PC-9 (cell line): ENCODE measurements at regions not wholly inside any gene's neighbourhood (a gene's known extent, or its start where the extent isn't known, plus 50 kb on each side); places are given as distances from the start of the nearest gene placed in this dataset.

Experiments used
- BruUV-seq: library from RNA; stranded (reverse); fragments of 400-500 nt; replicated peaks from 2 replicates; lab custom pipeline; 2021; lab: Mats Ljungman, UMichigan
- CTCF ChIA-PET: fragments of 300-600 bp; sonication (Branson Sonifier 250); formaldehyde crosslinking; loops from one replicate; lab custom pipeline; 2022; ENCODE audit warnings: antibody characterized with exemption; lab: Charles Lee
- POLR2A ChIA-PET: fragments of 300-600 bp; sonication (Branson Sonifier 250); formaldehyde crosslinking; loops from one replicate; lab custom pipeline; 2022; ENCODE audit warnings: antibody characterized with exemption; ENCODE audit not compliant: unreplicated experiment; lab: Charles Lee
- DNase-seq, 2 experiments: peaks; one replicate each; pipeline versions ENCODE4 v3.0.0 to v3.0.0-alpha.2; 2015 to 2022; ENCODE audit warnings: mixed read lengths in 1 of 2
- H2AFZ ChIP-seq: fragments of 200-600 bp; sonication (generic); 2 replicates; pipeline ENCODE4 v1.8.1; 2017; ENCODE audit warnings: antibody characterized with exemption
- H3F3A ChIP-seq: fragments of 200-600 bp; sonication (generic); 2 replicates; pipeline ENCODE4 v1.8.1; 2017; ENCODE audit warnings: antibody characterized with exemption, mild to moderate bottlenecking, low read depth; ENCODE audit not compliant: insufficient read depth
- H3K27ac ChIP-seq: fragments of 200-600 bp; sonication (generic); 2 replicates; pipeline ENCODE4 v1.6.1; 2016; ENCODE audit warnings: mixed run types
- H3K27me3 ChIP-seq: fragments of 200-600 bp; sonication (generic); 2 replicates; pipeline ENCODE4 v1.6.1; 2016; ENCODE audit warnings: low read depth, mixed run types; ENCODE audit not compliant: insufficient read depth
- H3K36me3 ChIP-seq: fragments of 200-600 bp; sonication (generic); 2 replicates; pipeline ENCODE4 v1.6.1; 2016; ENCODE audit warnings: low read depth, mixed run types
- H3K4me1 ChIP-seq: fragments of 200-600 bp; sonication (generic); replicated peaks from 2 replicates; pipeline ENCODE4 v1.6.1; 2016; ENCODE audit warnings: mixed run types; ENCODE audit not compliant: insufficient read depth
- H3K4me2 ChIP-seq: fragments of 200-600 bp; sonication (generic); 2 replicates; pipeline ENCODE4 v1.6.1; 2017; ENCODE audit warnings: mixed run types
- H3K4me3 ChIP-seq: fragments of 200-600 bp; sonication (generic); 2 replicates; pipeline ENCODE4 v1.6.1; 2016; ENCODE audit warnings: mixed run types
- H3K79me2 ChIP-seq: fragments of 200-600 bp; sonication (generic); 2 replicates; pipeline ENCODE4 v1.6.1; 2017; ENCODE audit warnings: low read depth, mixed run types
- H3K9me2 ChIP-seq: fragments of 200-600 bp; sonication (generic); 2 replicates; pipeline ENCODE4 v1.8.1; 2017; ENCODE audit warnings: mild to moderate bottlenecking; ENCODE audit not compliant: insufficient read depth
- H3K9me3 ChIP-seq: fragments of 200-600 bp; sonication (generic); 2 replicates; pipeline ENCODE4 v1.8.1; 2016; ENCODE audit warnings: low read depth; ENCODE audit not compliant: insufficient read depth
- H4K20me1 ChIP-seq: fragments of 200-600 bp; sonication (generic); 2 replicates; pipeline ENCODE4 v1.8.1; 2017; ENCODE audit not compliant: insufficient read depth
- EZH2 ChIP-seq: fragments of 200-600 bp; sonication (generic); IDR thresholded peaks from 2 replicates; pipeline ENCODE4 v1.8.0; 2017; ENCODE audit warnings: antibody characterized with exemption, low read depth
- intact Hi-C: fragments of 100-400 bp; cut with micrococcal nuclease; formaldehyde crosslinking; loops from one replicate; pipeline ENCODE4 v1.10.0; 2022; ENCODE audit not compliant: unreplicated experiment
- TF ChIP-seq, protein P1 (sequence below): fragments of 200-600 bp; sonication (generic); conservative IDR thresholded peaks from 2 replicates; pipeline ENCODE4 v1.6.1; 2017; ENCODE audit warnings: mixed run types, antibody characterized with exemption, mild to moderate bottlenecking, moderate library complexity

DNA sequence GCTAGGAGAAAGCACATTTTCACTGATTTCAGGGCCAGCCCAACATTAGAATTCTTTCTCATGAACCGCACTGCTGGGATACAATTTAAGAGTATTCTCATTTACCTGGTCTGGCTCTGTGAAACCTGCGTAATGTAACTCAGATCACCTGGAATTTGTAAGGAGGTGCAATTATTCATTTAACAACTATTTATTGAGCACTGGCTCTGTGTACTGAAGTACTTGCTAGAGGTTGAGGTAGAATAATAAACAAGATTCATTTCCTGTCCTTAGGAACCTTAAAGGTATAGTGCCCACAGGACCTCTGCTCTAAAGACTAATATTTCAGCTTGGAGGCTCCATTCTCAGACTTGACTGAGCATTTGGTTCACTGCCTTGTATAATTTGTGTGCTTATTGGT lies 242.2 kb upstream of the ZPLD1 start:
- ChIA-PET POLR2A (interaction anchor here (0.5 kb wide), 1 partner anchor 370 kb away, joined by 5 read pairs; no protein-coding TSS in a partner anchor), CTCF (no interaction called here)
- H3K4me1 ChIP-seq, result peaks cover 28% of the 10 kb centered on the region
- peaks cover 7% of the 10 kb centered on the region; the same call in 1 of the 2 replicates for H3F3A ChIP-seq
- no peaks in the 10 kb centered on the region for H4K20me1 ChIP-seq
- no peak overlapping the region for H3K4me3 ChIP-seq
- H3K27me3 ChIP-seq, result no peaks in the 10 kb centered on the region
- H2AFZ ChIP-seq, result no peak overlapping the region
- DNase-seq, result peak in 1 of 2 experiments; percentile 53
- H3K27ac ChIP-seq, result no peak overlapping the region
- no peaks in the 10 kb centered on the region for H3K36me3 ChIP-seq
- intact Hi-C loops, result no loop called here
- no peak overlapping the region for H3K4me2 ChIP-seq
- no TSS peak for BruUV-seq
- TF ChIP-seq, protein P1, sequence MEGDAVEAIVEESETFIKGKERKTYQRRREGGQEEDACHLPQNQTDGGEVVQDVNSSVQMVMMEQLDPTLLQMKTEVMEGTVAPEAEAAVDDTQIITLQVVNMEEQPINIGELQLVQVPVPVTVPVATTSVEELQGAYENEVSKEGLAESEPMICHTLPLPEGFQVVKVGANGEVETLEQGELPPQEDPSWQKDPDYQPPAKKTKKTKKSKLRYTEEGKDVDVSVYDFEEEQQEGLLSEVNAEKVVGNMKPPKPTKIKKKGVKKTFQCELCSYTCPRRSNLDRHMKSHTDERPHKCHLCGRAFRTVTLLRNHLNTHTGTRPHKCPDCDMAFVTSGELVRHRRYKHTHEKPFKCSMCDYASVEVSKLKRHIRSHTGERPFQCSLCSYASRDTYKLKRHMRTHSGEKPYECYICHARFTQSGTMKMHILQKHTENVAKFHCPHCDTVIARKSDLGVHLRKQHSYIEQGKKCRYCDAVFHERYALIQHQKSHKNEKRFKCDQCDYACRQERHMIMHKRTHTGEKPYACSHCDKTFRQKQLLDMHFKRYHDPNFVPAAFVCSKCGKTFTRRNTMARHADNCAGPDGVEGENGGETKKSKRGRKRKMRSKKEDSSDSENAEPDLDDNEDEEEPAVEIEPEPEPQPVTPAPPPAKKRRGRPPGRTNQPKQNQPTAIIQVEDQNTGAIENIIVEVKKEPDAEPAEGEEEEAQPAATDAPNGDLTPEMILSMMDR, result no peak
- no peak for TF ChIP-seq EZH2
- H3K79me2 ChIP-seq, result no peaks in the 10 kb centered on the region
- no peaks in the 10 kb centered on the region for H3K9me3 ChIP-seq
- H3K9me2 ChIP-seq, result no peaks in the 10 kb centered on the region

DNA sequence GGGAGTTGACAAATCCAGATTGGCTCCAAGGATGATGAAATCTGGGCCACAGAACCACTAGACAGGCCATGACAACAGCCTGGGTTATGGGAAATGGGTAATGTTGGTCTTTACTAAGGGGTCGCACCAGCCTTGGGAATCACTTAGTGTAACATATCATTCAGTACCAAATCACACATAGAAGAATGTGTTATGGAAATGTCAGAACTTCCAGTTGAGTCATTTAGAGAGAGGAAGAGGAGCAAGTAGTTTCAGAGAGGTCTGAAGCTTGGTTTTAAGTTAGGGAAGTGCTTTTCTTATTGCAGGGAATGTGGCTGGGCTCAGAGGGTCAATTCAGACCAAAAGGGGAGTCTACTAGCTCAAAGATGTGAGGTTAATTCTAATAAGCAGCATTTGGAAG lies 241.6 kb upstream of the ZPLD1 start:
- no peaks in the 10 kb centered on the region for H3K9me3 ChIP-seq
- BruUV-seq, result no TSS peak
- ChIA-PET CTCF (no interaction called here), POLR2A (interaction anchor here (0.5 kb wide), 1 partner anchor 371 kb away, joined by 5 read pairs; no protein-coding TSS in a partner anchor)
- DNase-seq, result no peak
- peaks cover 7% of the 10 kb centered on the region; the same call in 1 of the 2 replicates for H3F3A ChIP-seq
- no peaks in the 10 kb centered on the region for H3K79me2 ChIP-seq
- peaks cover 28% of the 10 kb centered on the region for H3K4me1 ChIP-seq
- no peak overlapping the region for H3K27ac ChIP-seq
- no peaks in the 10 kb centered on the region for H3K36me3 ChIP-seq
- no peaks in the 10 kb centered on the region for H4K20me1 ChIP-seq
- no peak for TF ChIP-seq EZH2
- TF ChIP-seq, protein P1, result no peak
- intact Hi-C loops, result no loop called here
- no peaks in the 10 kb centered on the region for H3K27me3 ChIP-seq
- H3K4me3 ChIP-seq, result no peak overlapping the region
- no peaks in the 10 kb centered on the region for H3K9me2 ChIP-seq
- no peak overlapping the region for H2AFZ ChIP-seq
- no peak overlapping the region for H3K4me2 ChIP-seq

DNA sequence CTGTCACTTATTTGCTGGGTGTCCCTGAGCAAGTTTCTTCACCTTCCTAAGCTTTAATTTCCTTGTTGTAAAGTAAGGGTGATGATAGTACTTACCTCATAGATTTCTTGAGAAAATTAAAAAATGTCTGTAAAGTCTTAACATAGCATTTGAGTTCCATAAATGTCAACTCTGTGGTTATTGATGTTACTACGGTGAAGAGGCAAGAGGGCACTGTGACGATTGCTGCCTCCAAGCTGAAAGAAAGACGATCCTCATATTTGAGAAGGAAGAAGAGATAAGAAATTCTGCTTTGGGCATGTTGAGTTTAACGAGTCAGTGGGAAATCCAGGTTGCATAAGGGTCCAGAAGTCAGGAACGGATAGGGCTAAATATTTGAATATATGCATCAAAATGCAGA lies 240.8 kb upstream of the ZPLD1 start:
- no peaks in the 10 kb centered on the region for H3K9me2 ChIP-seq
- TF ChIP-seq, protein P1, result no peak
- TF ChIP-seq EZH2, result no peak
- H3K79me2 ChIP-seq, result no peaks in the 10 kb centered on the region
- CTCF ChIA-PET, result no interaction called here
- peaks cover 7% of the 10 kb centered on the region; the same call in 1 of the 2 replicates for H3F3A ChIP-seq
- DNase-seq, result no peak
- H3K27ac ChIP-seq, result no peak overlapping the region
- H3K27me3 ChIP-seq, result no peaks in the 10 kb centered on the region
- H3K4me1 ChIP-seq, result peaks cover 28% of the 10 kb centered on the region
- H3K4me3 ChIP-seq, result no peak overlapping the region
- no peak overlapping the region for H3K4me2 ChIP-seq
- POLR2A ChIA-PET, result no interaction called here
- H2AFZ ChIP-seq, result no peak overlapping the region
- no TSS peak for BruUV-seq
- no peaks in the 10 kb centered on the region for H4K20me1 ChIP-seq
- intact Hi-C loops, result no loop called here
- no peaks in the 10 kb centered on the region for H3K9me3 ChIP-seq
- no peaks in the 10 kb centered on the region for H3K36me3 ChIP-seq
